IMR-90 (cell line): ENCODE measurements at regions not wholly inside any gene's neighbourhood (a gene's known extent, or its start where the extent isn't known, plus 50 kb on each side); places are given as distances from the start of the nearest gene placed in this dataset.

Experiments
- ATAC-seq: fragments of 200-7000 bp; cut with Tn5 transposase; 2 replicates; pipeline ENCODE4 v1.9.1; 2020; ENCODE audit warnings: low read depth, mild to moderate bottlenecking, moderate library complexity
- BruUV-seq: library from RNA; stranded (reverse); fragments of 400-500 nt; replicated peaks from 2 replicates; lab custom pipeline; 2021; lab: Mats Ljungman, UMichigan
- CTCF ChIA-PET: fragments of 300-600 bp; formaldehyde crosslinking; extraction: SDS; loops from one replicate; lab custom pipeline; 2021; ENCODE audit warnings: antibody characterized with exemption; lab: Yijun Ruan, JAX
- POLR2A ChIA-PET: fragments of 300-600 bp; sonication (Branson Sonifier 250); formaldehyde crosslinking; loops from one replicate; lab custom pipeline; 2022; ENCODE audit warnings: antibody characterized with exemption; ENCODE audit not compliant: unreplicated experiment; lab: Charles Lee
- DNase-seq: peaks from one replicate; pipeline ENCODE4 v3.0.0; 2013
- H2AFZ ChIP-seq: replicated peaks from 2 replicates; pipeline ENCODE3; 2013; ENCODE audit warnings: low read length, mild to moderate bottlenecking; ENCODE audit not compliant: poor library complexity
- H2AK5ac ChIP-seq: 2 replicates; pipeline ENCODE4 v1.6.1; 2013; ENCODE audit warnings: low read depth, low read length, inconsistent platforms
- H2AK9ac ChIP-seq: replicated peaks from 2 replicates; pipeline ENCODE3; 2013; ENCODE audit warnings: mild to moderate bottlenecking, low read depth, low read length, moderate library complexity; ENCODE audit not compliant: poor library complexity
- H2BK120ac ChIP-seq: 2 replicates; pipeline ENCODE4 v1.6.1; 2013; ENCODE audit warnings: low read depth, low read length, inconsistent platforms
- H2BK15ac ChIP-seq: 3 replicates; pipeline ENCODE4 v1.6.1; 2013; ENCODE audit warnings: low read depth, low read length, inconsistent platforms
- H2BK20ac ChIP-seq: 2 replicates; pipeline ENCODE4 v1.6.1; 2013; ENCODE audit warnings: low read depth, mild to moderate bottlenecking, inconsistent platforms, low read length, moderate library complexity
- H2BK5ac ChIP-seq: 2 replicates; pipeline ENCODE4 v1.6.1; 2013; ENCODE audit warnings: mild to moderate bottlenecking, low read depth, low read length, inconsistent platforms; ENCODE audit not compliant: poor library complexity, severe bottlenecking
- H3K14ac ChIP-seq: replicated peaks from 2 replicates; pipeline ENCODE4 v1.6.1; 2013; ENCODE audit warnings: low read depth, low read length, inconsistent platforms
- H3K18ac ChIP-seq: 2 replicates; pipeline ENCODE4 v1.6.1; 2013; ENCODE audit warnings: low read depth, low read length, control low read depth
- H3K23ac ChIP-seq: 2 replicates; pipeline ENCODE4 v1.6.1; 2013; ENCODE audit warnings: low read depth, low read length, inconsistent platforms
- H3K27ac ChIP-seq: 2 replicates; pipeline ENCODE4 v1.5.1; 2013; ENCODE audit warnings: mild to moderate bottlenecking, control low read depth, low read length; ENCODE audit not compliant: insufficient read depth
- H3K27me3 ChIP-seq: 2 replicates; pipeline ENCODE4 v1.6.1; 2013; ENCODE audit warnings: low read length; ENCODE audit not compliant: control insufficient read depth, insufficient read depth
- H3K36me3 ChIP-seq: 2 replicates; pipeline ENCODE4 v1.6.1; 2013; ENCODE audit warnings: low read length, mixed read lengths; ENCODE audit not compliant: control insufficient read depth, insufficient read depth
- H3K4ac ChIP-seq: 2 replicates; pipeline ENCODE4 v1.6.1; 2013; ENCODE audit warnings: low read depth, low read length, inconsistent platforms
- H3K4me1 ChIP-seq: 2 replicates; pipeline ENCODE4 v1.6.1; 2013; ENCODE audit warnings: low read length, mixed read lengths; ENCODE audit not compliant: control insufficient read depth, insufficient read depth
- H3K4me2 ChIP-seq: 2 replicates; pipeline ENCODE4 v1.6.1; 2013; ENCODE audit warnings: low read depth, mild to moderate bottlenecking, control low read depth, low read length, moderate library complexity
- H3K4me3 ChIP-seq: 2 replicates; pipeline ENCODE4 v1.5.1; 2013; ENCODE audit warnings: low read depth, mild to moderate bottlenecking, control low read depth, low read length, moderate library complexity; ENCODE audit not compliant: insufficient read depth
- H3K56ac ChIP-seq: 2 replicates; pipeline ENCODE4 v1.6.1; 2013; ENCODE audit warnings: low read length, inconsistent platforms; ENCODE audit not compliant: insufficient read depth; ENCODE audit errors: extremely low read depth
- H3K79me1 ChIP-seq, 2 experiments: 2 replicates each; pipeline ENCODE4 v1.6.1; 2013; ENCODE audit warnings: low read length in 2 of 2, inconsistent platforms in 1 of 2, low read depth in 1 of 2
- H3K9ac ChIP-seq: 2 replicates; pipeline ENCODE4 v1.6.1; 2013; ENCODE audit warnings: low read depth, low read length, control low read depth
- H3K9me1 ChIP-seq: 2 replicates; pipeline ENCODE4 v1.6.1; 2013; ENCODE audit warnings: low read length, inconsistent platforms; ENCODE audit not compliant: insufficient read depth
- H3K9me3 ChIP-seq: 2 replicates; pipeline ENCODE4 v1.6.1; 2013; ENCODE audit warnings: low read length; ENCODE audit not compliant: control insufficient read depth, insufficient read depth
- H4K20me1 ChIP-seq: 2 replicates; pipeline ENCODE4 v1.6.1; 2013; ENCODE audit warnings: low read length, inconsistent platforms; ENCODE audit not compliant: insufficient read depth
- H4K5ac ChIP-seq: 2 replicates; pipeline ENCODE4 v1.6.1; 2013; ENCODE audit warnings: mild to moderate bottlenecking, low read depth, low read length, control low read depth
- H4K8ac ChIP-seq, 2 experiments: 2 replicates each; pipeline ENCODE4 v1.6.1; 2013; ENCODE audit warnings: low read depth in 2 of 2, low read length in 2 of 2, control low read depth in 1 of 2, inconsistent platforms in 1 of 2
- H4K91ac ChIP-seq: 2 replicates; pipeline ENCODE4 v1.6.1; 2013; ENCODE audit warnings: low read depth, low read length, inconsistent platforms; ENCODE audit not compliant: insufficient read depth
- BHLHE40 ChIP-seq: fragments of 150-350 bp; IDR thresholded peaks from 2 replicates; pipeline ENCODE4 v1.6.1; 2016; ENCODE audit warnings: mild to moderate bottlenecking, low read depth, low read length
- CEBPB ChIP-seq: IDR thresholded peaks from 2 replicates; pipeline ENCODE4 v1.6.1; 2012; ENCODE audit warnings: low read depth, low read length, improper control_type of control experiment
- CHD1 ChIP-seq: IDR thresholded peaks from 2 replicates; pipeline ENCODE4 v1.6.1; 2012; ENCODE audit warnings: low read depth, low read length, improper control_type of control experiment
- FOS ChIP-seq: fragments of 150-350 bp; IDR thresholded peaks from 2 replicates; pipeline ENCODE4 v1.6.1; 2016; ENCODE audit warnings: low read depth, low read length
- MAFK ChIP-seq: IDR thresholded peaks from 2 replicates; pipeline ENCODE4 v1.6.1; 2012; ENCODE audit warnings: low read depth, low read length, improper control_type of control experiment
- MAZ ChIP-seq: IDR thresholded peaks from 2 replicates; pipeline ENCODE4 v1.6.1; 2012; ENCODE audit warnings: low read depth, mild to moderate bottlenecking, low read length, improper control_type of control experiment, moderate library complexity, borderline replicate concordance
- MXI1 ChIP-seq: IDR thresholded peaks from 2 replicates; pipeline ENCODE4 v1.6.1; 2012; ENCODE audit warnings: low read depth, mild to moderate bottlenecking, low read length, moderate library complexity, borderline replicate concordance
- NFE2L2 ChIP-seq: fragments of 150-350 bp; IDR thresholded peaks from 2 replicates; pipeline ENCODE4 v1.6.1; 2016; ENCODE audit warnings: low read depth, mild to moderate bottlenecking, low read length
- POLR2A ChIP-seq: IDR thresholded peaks from 2 replicates; pipeline ENCODE4 v1.6.1; 2012; ENCODE audit warnings: mild to moderate bottlenecking, low read depth, low read length
- RAD21 ChIP-seq: IDR thresholded peaks from 2 replicates; pipeline ENCODE4 v1.6.1; 2012; ENCODE audit warnings: low read length, improper control_type of control experiment
- RCOR1 ChIP-seq: IDR thresholded peaks from 2 replicates; pipeline ENCODE4 v1.6.1; 2012; ENCODE audit warnings: mild to moderate bottlenecking, low read length, improper control_type of control experiment; ENCODE audit not compliant: insufficient replicate concordance
- RFX5 ChIP-seq: IDR thresholded peaks from 2 replicates; pipeline ENCODE4 v1.8.0; 2012; ENCODE audit warnings: low read depth, mild to moderate bottlenecking, low read length, moderate library complexity
- SMC3 ChIP-seq: fragments of 150-350 bp; IDR thresholded peaks from 2 replicates; pipeline ENCODE4 v1.6.1; 2016; ENCODE audit warnings: low read depth, mild to moderate bottlenecking, antibody characterized with exemption, low read length, moderate library complexity
- WGBS, 2 experiments: methylation state at CpG; one replicate each; pipeline versions ENCODE4 v1.1.5 to v1.1.7; 2013; ENCODE audit warnings: missing lambda C conversion rate in 2 of 2; ENCODE audit not compliant: insufficient read length in 1 of 2; ENCODE audit errors: extremely low coverage in 2 of 2; 5-methylcytosine and 5-hydroxymethylcytosine counted together
- dilution Hi-C: fragments of 300-500 bp; cut with HindIII; formaldehyde crosslinking; loops from one replicate; pipeline ENCODE4 v1.14.3; 2018; ENCODE audit warnings: low sequenced_read_pairs; ENCODE audit not compliant: unreplicated experiment
- in situ Hi-C: fragments of 300-500 bp; cut with MboI; formaldehyde crosslinking; loops from 3 replicates; pipeline ENCODE4 v1.14.3; 2019; ENCODE audit warnings: low sequenced_read_pairs, inconsistent platforms, mixed read lengths
- intact Hi-C: fragments of 100-400 bp; cut with micrococcal nuclease; formaldehyde crosslinking; loops from 2 replicates; pipeline ENCODE4 v1.10.0; 2022
- TF ChIP-seq, protein P1 (sequence below): conservative IDR thresholded peaks from 2 replicates; pipeline ENCODE4 v1.5.1; 2012; ENCODE audit warnings: mild to moderate bottlenecking, low read depth, low read length, improper control_type of control experiment
- TF ChIP-seq, protein P2 (sequence below): fragments of 150-350 bp; IDR thresholded peaks from 2 replicates; pipeline ENCODE4 v1.6.1; 2017; ENCODE audit warnings: mild to moderate bottlenecking, antibody characterized with exemption, low read length, low read depth
- TF ChIP-seq, protein P3 (sequence below): fragments of 150-350 bp; IDR thresholded peaks from 2 replicates; pipeline ENCODE4 v1.6.1; 2016; ENCODE audit warnings: low read depth, mild to moderate bottlenecking, low read length, moderate library complexity, borderline replicate concordance

DNA sequence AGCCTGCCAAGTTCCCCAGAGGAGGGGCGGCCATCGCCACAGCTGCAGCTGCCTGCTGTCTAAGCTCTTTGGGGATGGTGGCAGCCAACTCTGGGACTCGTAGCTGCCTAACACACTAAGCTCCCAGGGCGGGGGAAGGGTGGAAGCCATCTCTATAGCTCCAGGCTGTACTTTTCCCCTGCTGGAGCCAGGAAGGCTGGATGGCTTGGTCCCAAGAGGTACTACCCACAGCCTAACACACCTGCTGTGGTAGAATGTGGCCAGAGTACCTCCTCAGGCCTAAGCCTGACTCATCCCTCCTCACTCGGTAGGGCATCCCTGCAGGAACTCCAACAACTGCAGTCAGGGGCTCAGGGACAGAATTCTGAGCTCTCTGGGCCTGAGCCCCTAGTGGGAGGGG lies 151.7 kb upstream of the TAC1 start:
- Histone ChIP-seq H2AFZ (no peak overlapping the region), H2BK15ac (no peak overlapping the region), H3K27ac (no peak overlapping the region), H3K36me3 (no peaks in the 10 kb centered on the region), H3K27me3 (no peaks in the 10 kb centered on the region), H3K4me1 (no peaks in the 10 kb centered on the region), H3K4me2 (no peak overlapping the region), H4K8ac (no peak overlapping the region), H3K14ac (no peak overlapping the region), H3K4ac (no peak overlapping the region), H4K20me1 (no peaks in the 10 kb centered on the region), H2BK5ac (no peak overlapping the region), H3K56ac (no peak overlapping the region), H2AK9ac (no peak overlapping the region), H3K9me3 (peaks cover 8% of the 10 kb centered on the region), H3K18ac (no peak overlapping the region), H4K91ac (no peak overlapping the region), H4K5ac (no peak overlapping the region), H3K9ac (no peak overlapping the region), H2BK20ac (no peak overlapping the region), H3K23ac (no peak overlapping the region), H3K9me1 (no peaks in the 10 kb centered on the region), H2BK120ac (no peak overlapping the region), H2AK5ac (no peak overlapping the region), H3K4me3 (no peak overlapping the region), H3K79me1 (no peaks in the 10 kb centered on the region)
- intact Hi-C loops (no loop called here), in situ Hi-C loops (no loop called here), dilution Hi-C loops (no loop called here)
- no TSS peak for BruUV-seq
- no CpG with 5 or more reads among the region's 5 CpGs for WGBS, 2 experiments
- no peak for ATAC-seq
- no peak for DNase-seq
- no peak for TF ChIP-seq POLR2A
- TF ChIP-seq SMC3 = no peak
- TF ChIP-seq CEBPB = no peak
- no peak for TF ChIP-seq RAD21
- no peak for TF ChIP-seq MAZ
- TF ChIP-seq, protein P1, sequence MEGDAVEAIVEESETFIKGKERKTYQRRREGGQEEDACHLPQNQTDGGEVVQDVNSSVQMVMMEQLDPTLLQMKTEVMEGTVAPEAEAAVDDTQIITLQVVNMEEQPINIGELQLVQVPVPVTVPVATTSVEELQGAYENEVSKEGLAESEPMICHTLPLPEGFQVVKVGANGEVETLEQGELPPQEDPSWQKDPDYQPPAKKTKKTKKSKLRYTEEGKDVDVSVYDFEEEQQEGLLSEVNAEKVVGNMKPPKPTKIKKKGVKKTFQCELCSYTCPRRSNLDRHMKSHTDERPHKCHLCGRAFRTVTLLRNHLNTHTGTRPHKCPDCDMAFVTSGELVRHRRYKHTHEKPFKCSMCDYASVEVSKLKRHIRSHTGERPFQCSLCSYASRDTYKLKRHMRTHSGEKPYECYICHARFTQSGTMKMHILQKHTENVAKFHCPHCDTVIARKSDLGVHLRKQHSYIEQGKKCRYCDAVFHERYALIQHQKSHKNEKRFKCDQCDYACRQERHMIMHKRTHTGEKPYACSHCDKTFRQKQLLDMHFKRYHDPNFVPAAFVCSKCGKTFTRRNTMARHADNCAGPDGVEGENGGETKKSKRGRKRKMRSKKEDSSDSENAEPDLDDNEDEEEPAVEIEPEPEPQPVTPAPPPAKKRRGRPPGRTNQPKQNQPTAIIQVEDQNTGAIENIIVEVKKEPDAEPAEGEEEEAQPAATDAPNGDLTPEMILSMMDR = no peak
- TF ChIP-seq, protein P2, sequence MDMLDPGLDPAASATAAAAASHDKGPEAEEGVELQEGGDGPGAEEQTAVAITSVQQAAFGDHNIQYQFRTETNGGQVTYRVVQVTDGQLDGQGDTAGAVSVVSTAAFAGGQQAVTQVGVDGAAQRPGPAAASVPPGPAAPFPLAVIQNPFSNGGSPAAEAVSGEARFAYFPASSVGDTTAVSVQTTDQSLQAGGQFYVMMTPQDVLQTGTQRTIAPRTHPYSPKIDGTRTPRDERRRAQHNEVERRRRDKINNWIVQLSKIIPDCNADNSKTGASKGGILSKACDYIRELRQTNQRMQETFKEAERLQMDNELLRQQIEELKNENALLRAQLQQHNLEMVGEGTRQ = no peak
- no peak for TF ChIP-seq NFE2L2
- no peak for TF ChIP-seq MAFK
- TF ChIP-seq, protein P3, sequence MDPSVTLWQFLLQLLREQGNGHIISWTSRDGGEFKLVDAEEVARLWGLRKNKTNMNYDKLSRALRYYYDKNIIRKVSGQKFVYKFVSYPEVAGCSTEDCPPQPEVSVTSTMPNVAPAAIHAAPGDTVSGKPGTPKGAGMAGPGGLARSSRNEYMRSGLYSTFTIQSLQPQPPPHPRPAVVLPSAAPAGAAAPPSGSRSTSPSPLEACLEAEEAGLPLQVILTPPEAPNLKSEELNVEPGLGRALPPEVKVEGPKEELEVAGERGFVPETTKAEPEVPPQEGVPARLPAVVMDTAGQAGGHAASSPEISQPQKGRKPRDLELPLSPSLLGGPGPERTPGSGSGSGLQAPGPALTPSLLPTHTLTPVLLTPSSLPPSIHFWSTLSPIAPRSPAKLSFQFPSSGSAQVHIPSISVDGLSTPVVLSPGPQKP = no peak
- no peak for TF ChIP-seq FOS
- TF ChIP-seq CHD1 = no peak
- TF ChIP-seq MXI1 = no peak
- no peak for TF ChIP-seq RFX5
- TF ChIP-seq BHLHE40 = no peak
- TF ChIP-seq RCOR1 = no peak
- CTCF ChIA-PET = no interaction called here
- POLR2A ChIA-PET = no interaction called here
